ENCODE measurements at regions not wholly inside any gene's neighbourhood (a gene's known extent, or its start where the extent isn't known, plus 50 kb on each side); places are given as distances from the start of the nearest gene placed in this dataset.
"Not testable (repeated sequence)": the region's sequence is repeated elsewhere in the genome, so short reads cannot be mapped to it uniquely, and the experiment has no call there.

DNA sequence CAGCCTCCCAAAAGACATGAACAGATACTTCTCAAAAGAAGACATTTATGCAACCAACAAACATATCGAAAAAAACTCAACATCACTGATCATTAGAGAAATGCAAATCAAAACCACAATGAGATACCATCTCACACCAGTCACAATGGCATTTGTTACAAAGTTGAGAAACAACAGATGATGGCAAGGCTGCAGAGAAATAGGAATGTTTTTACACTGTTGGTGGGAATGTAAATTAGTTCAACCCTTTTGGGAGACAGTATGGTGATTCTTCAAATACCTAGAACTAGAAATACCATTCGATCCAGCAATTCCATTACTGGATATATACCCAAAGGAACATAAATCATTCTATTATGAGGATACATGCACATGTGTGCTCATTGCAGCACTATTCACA is 1349.2 kb upstream of the GJE1 start:
- DNase-seq = not testable (repeated sequence)

DNA sequence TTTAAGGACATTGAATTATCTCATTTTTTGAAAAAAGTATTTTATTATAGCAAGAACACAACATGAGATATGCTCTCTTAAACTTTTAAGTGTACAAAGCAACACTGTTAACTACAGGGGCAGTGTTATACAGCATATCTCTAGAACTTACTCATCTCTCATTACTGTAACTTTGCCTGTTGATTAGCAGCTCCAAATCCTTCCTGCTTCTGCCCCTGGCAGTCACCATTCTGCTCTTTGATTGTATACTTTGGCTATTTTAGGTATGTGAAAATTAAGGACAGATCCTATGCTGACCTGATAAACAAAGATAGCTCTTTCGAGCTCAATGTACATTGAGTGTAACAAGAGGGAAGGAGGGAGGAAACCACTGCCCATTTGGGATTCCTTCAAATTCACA is 1349.8 kb upstream of the GJE1 start:
- no peak for DNase-seq

DNA sequence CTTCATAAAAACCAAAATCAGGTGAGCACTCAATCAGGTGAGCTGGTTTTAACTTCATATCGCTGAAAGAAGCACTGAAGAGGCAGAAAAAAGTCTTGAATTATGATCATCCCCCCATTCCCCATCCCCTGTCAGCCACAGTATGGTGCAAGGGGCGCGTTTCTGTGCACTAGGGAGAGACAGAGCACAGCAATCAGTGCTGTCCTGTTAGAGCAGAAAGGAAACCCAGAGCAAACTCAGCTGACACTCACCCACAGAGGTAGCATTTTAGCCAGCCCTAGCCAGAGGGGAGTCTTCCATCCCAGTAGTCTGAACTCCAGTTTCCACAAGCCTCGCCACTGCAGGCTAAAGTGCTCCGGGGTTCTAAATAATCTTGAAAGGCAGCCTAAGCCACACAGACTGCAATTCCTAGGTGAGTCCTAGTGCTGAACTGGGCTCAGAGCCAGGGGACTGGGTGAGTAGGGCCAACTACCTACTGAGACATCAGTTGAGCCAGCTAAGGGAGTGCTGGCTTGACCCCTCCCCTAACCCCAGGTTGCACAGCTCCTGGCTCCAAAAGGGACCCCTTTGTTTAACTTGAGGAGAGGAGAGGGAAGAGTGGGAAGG is 1352.6 kb upstream of the GJE1 start:
- no peak for DNase-seq

DNA sequence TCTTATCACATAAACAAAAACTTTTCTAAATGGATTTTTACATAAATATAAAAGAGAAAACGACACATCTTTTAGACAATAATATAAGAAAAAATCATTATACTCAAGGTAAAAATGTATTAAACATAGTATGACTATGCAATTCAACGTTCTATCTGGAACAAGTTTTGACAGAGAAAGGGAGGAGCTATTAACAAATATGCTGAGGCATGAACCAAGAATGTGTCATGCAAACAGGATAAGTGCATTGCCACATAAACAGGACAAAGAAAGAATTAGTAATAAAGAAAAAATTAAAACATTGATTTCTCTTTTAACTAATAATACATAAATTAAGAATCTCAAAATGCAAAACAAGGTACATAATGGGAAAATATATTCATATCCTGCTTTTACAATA is 1353.4 kb upstream of the GJE1 start:
- DNase-seq = no peak

DNA sequence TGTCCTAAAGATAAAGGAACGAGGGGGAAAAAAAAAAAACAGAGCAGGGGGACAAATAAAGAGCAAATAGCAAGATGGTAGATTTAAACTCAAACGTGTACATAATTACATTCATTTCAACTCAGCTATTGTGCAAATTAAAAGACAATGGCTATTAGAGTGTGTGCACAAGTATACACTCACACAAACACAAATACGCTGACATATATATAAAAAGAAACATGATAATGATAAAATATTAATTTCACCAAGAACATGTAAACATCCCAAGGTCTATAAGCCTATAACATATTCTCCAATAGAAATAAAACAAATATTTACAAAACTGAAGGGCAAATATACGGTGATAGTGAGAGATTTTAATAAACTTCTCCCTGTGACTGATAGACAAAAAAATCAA is 1354.9 kb upstream of the GJE1 start:
- DNase-seq = no peak

DNA sequence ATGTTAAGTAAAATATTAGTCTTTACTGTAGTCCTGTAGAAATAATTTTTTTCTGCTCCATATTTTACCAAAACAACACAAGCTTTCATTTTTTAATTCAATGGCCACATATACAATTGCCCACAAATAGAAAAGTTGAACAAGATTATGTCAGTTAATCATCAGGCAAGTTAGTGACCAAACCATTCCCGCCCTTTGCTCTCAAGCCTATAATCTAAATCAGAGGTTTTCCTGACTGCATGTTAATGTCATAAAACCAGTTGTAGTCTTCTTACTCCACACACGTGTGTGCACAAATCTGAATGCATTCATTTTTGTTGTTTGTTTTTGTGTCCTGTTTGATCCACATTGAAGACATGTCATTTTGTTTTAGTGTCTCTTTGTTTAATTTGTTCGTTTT is 1357.7 kb upstream of the GJE1 start:
- DNase-seq = no peak

DNA sequence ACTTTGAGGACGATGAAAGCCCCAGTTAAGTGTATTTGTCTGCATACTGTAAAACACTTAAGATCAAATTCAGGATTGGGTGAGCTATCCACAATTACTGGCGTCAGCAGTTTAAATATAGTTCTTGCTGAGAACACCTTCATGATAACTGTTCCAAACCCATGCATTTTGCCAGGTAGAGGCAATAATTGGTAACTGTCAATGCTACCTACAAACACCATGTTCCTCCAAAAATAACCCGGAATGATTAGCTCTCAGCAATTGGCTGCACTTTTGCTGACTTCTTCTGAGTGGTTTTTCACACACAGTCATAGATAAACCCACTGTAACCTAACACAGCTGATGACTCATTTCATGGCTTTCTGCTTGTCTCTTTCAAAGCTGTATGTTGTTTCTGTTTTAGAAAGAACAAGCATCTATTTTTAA is 1358.6 kb upstream of the GJE1 start:
- no peak for DNase-seq

DNA sequence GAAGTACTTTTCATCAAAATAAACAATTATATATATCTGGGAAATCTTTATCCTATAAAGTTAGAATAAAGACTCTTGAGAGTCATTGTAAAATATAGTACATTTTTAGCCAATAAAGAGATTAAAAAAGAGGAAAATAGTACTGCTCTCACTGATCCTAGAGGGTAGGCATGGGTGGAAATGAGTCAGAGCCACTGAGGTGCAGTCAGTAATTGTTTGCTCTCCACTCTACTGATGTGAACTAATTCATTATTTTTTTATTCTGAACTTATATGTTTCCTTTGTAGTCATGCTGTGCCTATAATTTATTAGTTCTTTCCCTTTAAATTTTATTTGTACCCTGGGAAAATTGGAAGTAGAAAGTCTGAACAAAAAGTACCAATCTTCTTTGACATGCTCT is 1359.4 kb upstream of the GJE1 start:
- DNase-seq = no peak

DNA sequence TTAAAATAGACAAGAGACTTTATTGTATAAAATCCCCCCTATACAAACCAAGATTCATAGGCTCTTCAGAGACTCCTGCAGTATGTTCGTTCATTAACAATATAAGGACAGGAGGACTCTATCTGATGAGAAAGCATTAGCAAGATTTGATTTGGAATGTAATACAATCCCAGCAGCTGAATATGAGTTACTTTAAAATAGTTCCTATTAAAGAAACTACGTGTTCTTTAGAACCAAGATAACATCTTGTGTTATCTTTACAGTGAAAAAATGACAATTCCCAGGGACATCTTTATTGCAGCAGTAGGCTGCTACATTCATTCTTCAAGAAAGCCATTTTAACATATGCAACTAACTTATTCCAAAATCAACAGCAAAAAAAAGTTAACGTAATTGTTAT is 1360.1 kb upstream of the GJE1 start:
- DNase-seq = no peak

DNA sequence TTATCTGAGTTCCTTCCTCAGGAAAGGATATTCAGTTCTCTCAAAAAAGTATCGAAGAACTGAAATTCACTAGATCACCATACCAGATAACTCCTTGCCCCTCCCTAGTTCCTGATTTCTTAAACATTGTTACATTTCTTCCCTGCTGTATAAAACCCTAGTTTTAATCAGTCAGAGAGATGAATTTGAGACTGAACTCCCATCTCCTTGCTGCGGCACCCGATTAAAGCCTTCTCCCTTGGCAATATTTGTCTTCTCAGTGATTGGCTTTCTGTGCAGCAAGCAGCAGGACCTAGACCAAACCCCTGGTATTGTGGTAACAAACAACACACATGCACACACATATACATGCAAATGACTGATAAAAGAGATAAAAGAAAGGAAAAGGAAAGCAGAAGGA is 1364.6 kb upstream of the GJE1 start:
- DNase-seq = no peak

DNA sequence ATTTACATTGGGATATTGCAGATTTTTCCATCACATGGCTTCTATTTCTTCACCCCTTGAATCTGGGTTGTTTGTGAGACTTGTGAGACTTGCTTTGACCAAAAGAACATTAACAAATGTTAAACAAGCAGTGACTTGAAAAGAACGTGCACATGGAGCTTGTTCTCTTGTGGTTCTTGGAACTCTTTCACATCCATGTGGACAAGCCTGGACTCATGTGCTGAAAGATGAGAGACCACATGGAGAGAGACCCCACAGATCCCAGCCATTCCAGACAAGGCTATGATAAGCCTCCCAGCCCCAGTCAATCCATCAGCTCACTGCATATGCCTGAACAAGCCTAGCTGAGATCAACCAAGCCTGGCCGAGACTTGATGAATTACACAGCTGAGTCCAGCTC is 1365.7 kb upstream of the GJE1 start:
- DNase-seq = no peak

DNA sequence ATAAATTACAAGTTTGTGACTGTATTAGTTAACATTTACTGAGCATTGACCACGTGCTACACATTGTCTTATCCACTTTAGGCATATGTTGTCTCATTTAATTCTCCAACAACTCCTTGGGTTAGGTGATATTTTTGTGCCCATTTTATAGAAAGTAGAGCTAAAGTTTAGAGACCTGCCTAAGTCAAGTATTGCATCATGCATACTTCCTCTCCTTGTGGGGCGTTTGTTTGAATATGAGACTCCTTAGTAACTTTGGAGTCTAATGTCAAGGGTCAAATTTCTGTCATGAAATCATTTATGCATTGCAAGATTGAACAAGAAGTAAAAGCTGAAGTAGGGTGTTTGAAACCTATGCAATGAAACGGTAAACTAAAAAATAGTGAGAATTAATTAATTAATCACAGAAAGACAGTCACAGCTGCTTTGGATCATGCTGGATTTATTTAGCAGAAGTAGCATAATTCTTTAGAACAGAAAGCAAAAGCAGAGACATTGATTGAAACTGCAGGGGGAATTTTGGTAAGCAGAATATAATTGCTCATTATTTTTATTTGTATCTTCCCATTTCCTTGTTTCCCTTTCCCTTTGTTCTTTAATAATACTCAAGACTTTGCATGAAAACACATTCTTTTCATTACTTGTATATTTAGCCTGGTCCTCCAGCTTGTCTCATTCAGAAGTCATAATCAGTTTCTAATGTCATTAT is 1374.4 kb upstream of the GJE1 start:
- DNase-seq = no peak

DNA sequence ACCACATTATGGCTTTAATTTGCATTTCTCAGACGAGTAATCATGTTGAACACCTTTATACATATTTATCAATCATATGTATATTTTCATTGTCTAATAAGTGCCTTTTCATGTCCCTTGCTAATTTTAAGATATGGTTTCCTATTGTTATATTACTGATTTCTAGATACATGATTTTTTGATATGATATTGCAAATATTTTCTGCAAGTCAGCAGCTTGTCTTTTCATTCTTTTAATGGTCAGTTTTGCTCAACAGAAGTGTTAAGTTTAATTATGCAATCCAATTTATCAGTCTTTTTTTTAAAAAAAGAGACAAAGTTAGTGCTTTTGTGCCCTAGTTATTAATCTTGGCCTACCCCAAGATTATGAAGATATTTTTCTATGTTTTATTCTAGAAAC is 1377.8 kb upstream of the CITED2 start:
- no peak for DNase-seq

DNA sequence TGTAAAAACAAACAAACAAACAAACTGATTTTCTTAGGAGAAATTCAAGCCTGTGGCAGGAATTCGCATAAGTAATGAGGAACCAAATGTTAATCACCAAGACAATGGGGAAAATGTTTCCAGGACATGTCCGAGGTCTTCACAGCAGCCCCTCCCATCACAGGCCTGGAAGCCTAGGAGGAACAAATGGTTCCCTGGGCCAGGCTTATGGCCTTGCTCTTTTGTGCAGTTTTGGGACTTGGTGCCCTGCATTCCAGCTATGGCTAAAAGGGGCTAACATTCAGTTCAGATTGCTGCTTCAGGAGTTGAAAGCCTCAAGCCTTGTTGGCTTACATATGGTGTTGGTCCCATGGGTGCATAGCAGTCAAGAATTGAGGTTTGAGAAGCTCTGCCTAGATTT is 1372.7 kb upstream of the CITED2 start:
- no peak for DNase-seq

DNA sequence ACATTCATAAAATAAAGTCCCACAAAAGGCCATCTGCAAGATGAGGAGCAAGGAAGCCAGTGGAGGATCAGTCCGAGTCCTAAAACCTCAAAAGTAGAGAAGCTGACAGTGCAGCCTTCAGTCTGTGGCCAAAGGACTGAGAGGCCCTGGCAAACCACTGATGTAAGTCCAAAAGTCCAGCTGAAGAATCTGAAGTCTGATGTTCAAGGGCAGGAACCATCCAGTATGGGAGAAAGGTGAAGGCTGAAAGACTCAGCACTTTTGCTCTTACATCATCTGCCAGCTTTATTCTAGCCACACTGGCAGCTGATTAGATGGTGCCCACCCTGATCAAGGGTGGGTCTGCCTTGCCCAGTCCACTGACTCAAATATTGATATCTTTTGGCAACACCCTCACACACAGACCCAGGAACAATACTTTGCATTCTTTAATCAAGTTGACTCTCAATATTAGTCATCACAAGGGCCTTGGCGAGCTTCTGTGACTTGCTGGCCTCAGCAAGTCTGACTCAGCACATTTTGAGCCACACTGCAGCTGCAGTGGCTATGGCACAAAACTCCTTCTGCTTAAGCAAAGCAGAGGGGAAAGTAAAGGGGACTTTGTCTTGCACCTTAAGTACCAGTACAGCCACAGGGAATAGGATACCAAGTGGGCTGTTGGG is 1370.3 kb upstream of the CITED2 start:
- DNase-seq = no peak

DNA sequence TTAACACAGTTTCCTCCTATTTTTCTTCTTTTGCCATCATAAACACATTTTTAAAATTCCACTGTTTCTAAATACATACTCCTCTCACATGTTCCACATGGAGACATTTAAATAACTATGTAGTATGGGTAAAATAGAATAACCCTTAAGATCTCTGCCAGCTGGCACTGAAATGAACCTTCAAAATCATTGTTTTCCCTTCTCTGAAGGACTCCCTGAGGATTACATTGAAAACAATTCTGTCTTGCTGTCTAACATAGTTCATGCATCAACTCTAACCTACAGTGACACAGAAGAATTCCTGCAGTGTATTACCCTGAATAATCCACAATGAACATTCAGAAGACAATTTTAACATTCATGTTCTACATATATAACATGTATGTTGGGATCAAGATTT is 1361.8 kb upstream of the CITED2 start:
- DNase-seq = no peak

DNA sequence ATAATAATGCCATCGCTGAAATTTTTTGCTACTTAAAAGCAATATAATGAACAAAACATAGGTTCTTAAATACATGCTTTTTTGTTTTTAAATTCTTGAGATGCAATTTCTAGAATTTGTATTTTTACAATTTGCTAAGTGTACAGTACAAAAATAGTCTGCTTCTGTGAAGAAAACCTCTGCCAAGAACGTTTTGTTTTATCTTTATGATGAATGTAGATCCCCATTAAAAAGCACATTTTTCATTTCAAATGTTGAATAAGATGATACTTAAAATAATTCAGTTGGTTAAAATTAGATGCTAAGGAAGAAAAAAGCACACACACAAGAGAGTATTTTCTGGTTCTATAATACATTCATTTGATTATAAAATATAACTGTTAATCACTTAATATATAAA is 1358.5 kb upstream of the CITED2 start:
- DNase-seq = no peak

DNA sequence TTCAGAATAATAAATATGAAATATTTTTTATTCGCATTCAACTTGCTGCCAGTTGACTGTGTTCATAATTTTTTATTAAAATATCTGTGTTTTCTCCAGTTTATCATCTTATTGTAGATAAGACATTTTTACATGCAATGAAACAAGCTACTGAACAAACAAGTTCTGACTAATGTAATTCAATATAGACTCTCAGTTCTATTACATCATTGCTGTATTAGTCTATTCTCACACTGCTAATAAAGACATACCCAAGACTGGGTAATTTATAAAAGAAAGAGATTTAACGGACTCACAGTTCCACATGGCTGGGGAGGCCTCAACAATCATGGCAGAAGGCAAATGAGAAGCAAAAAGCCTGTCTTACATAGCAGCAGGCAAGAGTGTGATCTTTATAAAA is 1357.7 kb upstream of the CITED2 start:
- no peak for DNase-seq

DNA sequence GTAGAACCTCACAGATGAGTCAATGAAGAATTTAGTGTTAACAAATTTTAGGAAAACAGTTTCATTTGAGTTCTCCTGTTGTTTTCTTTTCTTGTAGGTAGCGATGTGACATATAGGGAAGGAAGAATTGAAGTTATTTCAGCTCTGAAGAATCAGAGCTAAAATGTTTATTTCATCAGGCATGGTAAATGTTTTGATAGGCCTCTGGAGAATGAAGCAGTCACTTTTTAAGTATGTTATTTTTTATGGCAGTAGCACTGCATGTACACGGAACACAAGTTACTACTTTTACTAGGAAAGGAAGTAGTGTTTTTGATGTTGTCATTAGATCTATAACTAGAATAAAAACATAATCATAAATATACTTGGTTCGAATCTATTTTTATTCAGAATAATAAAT is 1357.3 kb upstream of the CITED2 start:
- DNase-seq = no peak

DNA sequence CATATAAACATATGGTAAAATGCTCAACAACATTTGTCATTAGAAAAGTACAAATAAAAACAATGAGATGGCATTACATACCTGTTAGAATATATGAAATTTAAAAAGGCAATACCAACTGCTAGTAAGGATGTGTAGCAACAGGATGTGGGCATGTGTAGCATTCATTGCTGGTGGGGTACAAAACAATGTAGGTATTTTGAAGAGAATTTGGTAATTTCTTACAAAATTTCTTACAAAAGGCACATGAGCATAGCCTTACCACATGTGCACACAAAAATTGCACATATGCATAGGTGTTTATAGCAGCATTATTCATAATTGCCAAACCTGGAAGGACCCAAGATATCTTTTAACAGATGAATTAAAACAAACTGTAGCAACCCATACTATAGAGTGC is 1355.1 kb upstream of the CITED2 start:
- no peak for DNase-seq

DNA sequence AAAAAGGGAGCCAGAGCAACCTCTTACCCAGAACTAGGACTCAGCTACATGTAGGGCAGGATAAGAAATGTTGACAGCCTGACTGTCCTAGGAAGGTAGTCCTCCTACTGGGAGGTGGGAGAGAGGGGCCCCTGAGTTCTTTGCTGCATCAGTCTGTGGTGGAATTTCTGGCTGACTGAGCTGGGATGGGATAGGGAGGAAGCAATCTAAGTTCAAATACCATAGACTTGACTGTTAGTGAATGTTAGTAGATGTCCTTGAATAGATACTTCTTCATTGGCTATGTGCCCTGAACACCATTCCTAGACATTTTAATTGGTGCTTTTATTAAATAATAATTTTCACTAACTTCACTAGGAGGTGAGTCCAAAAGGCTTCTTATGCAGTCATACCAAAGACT is 1343.6 kb upstream of the CITED2 start:
- DNase-seq = no peak

DNA sequence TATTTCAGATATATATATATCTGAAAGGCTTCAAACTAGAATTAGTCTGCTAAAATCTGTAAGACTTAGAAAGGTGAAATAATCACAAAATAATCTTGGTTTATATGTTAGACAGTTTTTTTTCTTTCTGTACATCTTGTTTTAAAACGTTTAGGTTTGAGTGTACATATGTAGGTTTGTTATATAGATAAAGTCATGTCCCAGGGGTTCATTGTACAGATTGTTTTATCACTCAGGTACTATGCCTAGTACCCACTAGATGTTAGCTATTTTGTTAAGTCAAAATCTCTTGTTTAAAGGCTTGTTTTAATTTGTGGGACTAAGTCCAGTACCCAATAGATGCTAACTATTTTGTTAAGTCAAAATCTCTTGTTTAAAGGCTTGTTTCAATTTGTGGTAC is 1339.0 kb upstream of the CITED2 start:
- DNase-seq = no peak

DNA sequence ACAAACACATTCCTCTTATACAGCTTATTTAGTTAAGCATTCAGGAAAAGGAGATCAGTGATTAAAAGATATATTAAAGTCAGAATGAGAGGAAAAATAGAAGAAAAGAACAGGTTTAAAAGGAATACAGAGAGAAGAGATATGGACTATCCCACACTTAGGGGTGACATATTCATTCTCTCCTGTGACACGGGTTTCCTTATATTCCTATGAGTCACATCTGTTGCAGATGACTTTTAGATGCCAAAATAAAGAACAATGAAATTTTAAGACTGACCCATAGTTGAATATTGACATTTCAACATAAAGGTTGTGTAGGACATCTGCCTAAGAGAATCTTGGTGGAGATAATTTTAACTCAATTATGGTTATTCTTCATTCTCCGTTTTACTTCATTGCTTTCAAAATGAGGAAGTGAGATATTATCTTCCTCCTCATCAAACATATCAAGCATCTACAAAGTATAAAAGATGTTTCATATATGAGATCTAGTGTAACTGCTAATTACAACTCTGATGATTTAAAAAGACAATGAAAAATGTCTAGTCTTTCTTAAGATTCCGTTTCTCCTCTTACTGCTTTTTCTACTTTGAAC is 1336.7 kb upstream of the CITED2 start:
- no peak for DNase-seq

DNA sequence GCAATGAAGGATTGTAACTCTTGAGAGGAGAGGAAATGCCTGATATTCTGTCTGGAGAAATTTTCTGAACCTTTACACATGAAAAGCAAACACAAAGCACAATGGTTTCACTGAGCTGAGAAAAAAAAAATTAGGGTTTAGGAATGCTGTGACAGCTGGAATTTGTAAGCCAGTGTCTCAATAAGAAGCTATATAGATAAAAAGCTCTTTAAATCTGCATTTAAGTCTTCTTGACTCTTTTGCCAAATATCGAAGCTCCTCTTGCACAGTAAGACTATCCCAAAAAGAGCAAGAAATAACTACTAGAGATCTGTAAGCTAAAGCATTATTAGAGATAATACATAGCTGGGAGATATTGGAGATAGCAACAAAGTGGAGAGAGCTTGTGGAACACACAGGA is 1334.0 kb upstream of the CITED2 start:
- no peak for DNase-seq
